ENCODE measurements at regions not wholly inside any gene's neighbourhood (a gene's known extent, or its start where the extent isn't known, plus 50 kb on each side); places are given as distances from the start of the nearest gene placed in this dataset.

DNA sequence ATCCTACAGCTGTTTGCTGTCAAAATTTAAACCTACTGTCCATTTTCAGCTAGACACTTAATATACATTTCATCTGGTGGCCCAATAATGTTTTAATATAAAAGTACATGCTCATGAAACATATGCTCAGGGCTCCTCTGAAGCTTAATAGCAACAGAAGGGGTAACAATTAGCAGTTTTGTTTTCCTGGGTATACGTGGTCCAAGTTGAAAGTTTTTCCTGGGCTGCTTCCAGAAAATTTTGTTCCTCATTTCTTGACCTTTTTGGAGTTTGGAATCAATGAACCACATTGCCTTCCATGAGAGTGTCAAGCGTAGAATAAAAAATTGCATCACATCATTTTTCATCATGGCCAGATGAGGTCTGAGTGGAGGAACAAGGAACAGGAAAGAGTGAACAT lies 537.3 kb upstream of the MGMT start:
- Histone ChIP-seq H3K4me1 (ENCODE audit: control insufficient read depth, insufficient read depth, low read length) (peaks cover 7% of the 10 kb centered on the region), H3K27ac (ENCODE audit: low read length) (no peak overlapping the region), H3K4me3 (ENCODE audit: low read length in 2 of 2) (no peak overlapping the region), H3K9ac (ENCODE audit: low read length in 2 of 2) (no peak overlapping the region), H3K9me3 (ENCODE audit: control insufficient read depth in 2 of 2, low read length in 2 of 2) (no peaks in the 10 kb centered on the region), H3K27me3 (ENCODE audit: control insufficient read depth in 1 of 2, insufficient read depth in 2 of 2, low read length in 2 of 2) (peaks cover 2% of the 10 kb centered on the region in 2 donors), H3K36me3 (ENCODE audit: control insufficient read depth in 2 of 2, insufficient read depth in 2 of 2, low read length in 2 of 2) (no peaks in the 10 kb centered on the region)

DNA sequence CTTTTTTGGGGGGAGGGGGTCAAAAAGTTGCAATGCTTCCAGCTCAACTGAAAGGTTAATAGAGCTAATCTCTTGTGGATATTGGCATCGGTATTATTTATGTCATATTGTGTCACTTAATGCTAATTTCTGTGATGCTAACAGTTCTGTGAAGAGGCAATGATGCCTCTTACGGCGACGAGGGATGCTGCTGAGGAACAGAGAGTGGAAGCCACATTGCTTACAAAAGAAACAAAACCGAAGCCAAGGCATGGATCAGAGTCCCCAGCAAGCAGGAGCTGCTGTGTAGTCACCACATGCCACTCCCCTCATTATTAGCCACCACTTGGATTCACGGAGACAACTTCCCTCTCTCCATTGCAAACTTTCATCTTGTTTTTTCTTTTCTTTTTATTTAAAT lies 536.5 kb upstream of the MGMT start:
- peaks cover 7% of the 10 kb centered on the region for H3K4me1 ChIP-seq (ENCODE audit: control insufficient read depth, insufficient read depth, low read length)
- H3K27ac ChIP-seq (ENCODE audit: low read length): no peak overlapping the region

DNA sequence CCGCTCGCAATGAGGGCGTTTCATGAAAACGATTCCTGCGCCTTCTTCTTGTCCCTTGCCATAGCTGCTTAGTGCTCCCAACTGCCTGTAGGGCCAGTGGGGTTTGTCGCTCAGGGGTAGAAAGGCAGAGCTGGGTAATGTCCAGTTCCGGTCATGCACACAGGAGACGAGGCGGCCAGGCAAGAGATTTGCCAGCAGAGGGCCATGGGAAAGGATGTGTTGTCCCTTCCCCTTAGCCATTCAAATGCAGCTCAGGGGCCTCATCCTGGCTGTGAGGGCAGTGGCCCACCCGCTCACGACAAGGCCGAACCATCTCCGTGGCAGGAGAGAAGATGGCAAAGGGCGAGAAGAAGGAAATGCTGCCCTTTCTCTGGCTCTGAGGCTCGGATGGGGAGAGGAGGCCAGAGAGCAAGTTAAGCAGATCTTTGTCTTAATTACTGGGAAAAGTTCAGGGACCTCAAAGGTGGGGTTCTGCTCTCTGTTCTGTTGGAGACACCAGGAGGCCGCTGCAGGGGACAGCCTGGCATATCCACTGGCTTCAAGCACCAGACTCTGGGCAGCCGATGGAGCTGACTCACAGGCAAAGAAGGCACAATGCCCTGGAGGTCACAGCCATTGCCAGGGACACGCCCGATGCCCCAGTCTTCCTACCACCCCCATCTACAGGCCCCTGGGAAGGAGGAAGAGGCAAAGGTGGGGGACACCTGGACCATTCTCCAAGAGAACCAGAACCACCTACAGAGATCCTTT lies 534.8 kb upstream of the MGMT start:
- Histone ChIP-seq H3K4me3 (ENCODE audit: low read length in 2 of 2) (no peak overlapping the region), H3K9ac (ENCODE audit: low read length in 2 of 2) (no peak overlapping the region), H3K4me1 (ENCODE audit: control insufficient read depth, insufficient read depth, low read length) (peaks cover 7% of the 10 kb centered on the region), H3K9me3 (ENCODE audit: control insufficient read depth in 2 of 2, low read length in 2 of 2) (no peaks in the 10 kb centered on the region), H3K27ac (ENCODE audit: low read length) (no peak overlapping the region), H3K27me3 (ENCODE audit: control insufficient read depth in 1 of 2, insufficient read depth in 2 of 2, low read length in 2 of 2) (peaks cover 2% of the 10 kb centered on the region in 2 donors), H3K36me3 (ENCODE audit: control insufficient read depth in 2 of 2, insufficient read depth in 2 of 2, low read length in 2 of 2) (no peaks in the 10 kb centered on the region)

More for the DNA sequence above, 536.5 kb upstream of the MGMT start:
- Histone ChIP-seq H3K9ac (ENCODE audit: low read length in 2 of 2) (no peak overlapping the region), H3K27me3 (ENCODE audit: control insufficient read depth in 1 of 2, insufficient read depth in 2 of 2, low read length in 2 of 2) (peaks cover 2% of the 10 kb centered on the region in 2 donors), H3K9me3 (ENCODE audit: control insufficient read depth in 2 of 2, low read length in 2 of 2) (no peaks in the 10 kb centered on the region), H3K4me3 (ENCODE audit: low read length in 2 of 2) (no peak overlapping the region), H3K36me3 (ENCODE audit: control insufficient read depth in 2 of 2, insufficient read depth in 2 of 2, low read length in 2 of 2) (no peaks in the 10 kb centered on the region)

DNA sequence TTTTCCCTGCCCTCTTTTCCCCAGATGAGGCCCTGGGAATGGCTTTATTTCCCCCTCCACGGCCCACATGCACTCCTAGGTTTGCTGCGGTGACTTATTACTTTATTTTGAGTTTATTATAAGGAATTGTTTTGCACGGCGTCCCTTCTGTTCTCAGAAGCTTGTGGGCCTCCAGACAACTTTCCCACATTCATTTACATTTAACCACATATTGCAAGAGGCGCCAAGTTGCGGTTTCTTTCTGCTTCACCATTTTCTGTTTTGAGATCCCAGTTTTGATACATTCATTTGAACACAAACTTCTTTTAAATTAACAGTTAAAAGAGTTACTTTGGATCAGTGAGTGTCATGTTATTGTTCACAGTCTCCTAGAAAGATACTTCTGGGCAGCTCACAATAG lies 532.5 kb upstream of the MGMT start:
- Histone ChIP-seq H3K9ac (ENCODE audit: low read length in 2 of 2) (no peak overlapping the region), H3K4me1 (ENCODE audit: control insufficient read depth, insufficient read depth, low read length) (peaks cover 2% of the 10 kb centered on the region), H3K36me3 (ENCODE audit: control insufficient read depth in 2 of 2, insufficient read depth in 2 of 2, low read length in 2 of 2) (no peaks in the 10 kb centered on the region), H3K9me3 (ENCODE audit: control insufficient read depth in 2 of 2, low read length in 2 of 2) (no peaks in the 10 kb centered on the region), H3K4me3 (ENCODE audit: low read length in 2 of 2) (no peak overlapping the region), H3K27ac (ENCODE audit: low read length) (no peak overlapping the region), H3K27me3 (ENCODE audit: control insufficient read depth in 1 of 2, insufficient read depth in 2 of 2, low read length in 2 of 2) (peaks cover 0 to 2% of the 10 kb centered on the region in 2 donors)

DNA sequence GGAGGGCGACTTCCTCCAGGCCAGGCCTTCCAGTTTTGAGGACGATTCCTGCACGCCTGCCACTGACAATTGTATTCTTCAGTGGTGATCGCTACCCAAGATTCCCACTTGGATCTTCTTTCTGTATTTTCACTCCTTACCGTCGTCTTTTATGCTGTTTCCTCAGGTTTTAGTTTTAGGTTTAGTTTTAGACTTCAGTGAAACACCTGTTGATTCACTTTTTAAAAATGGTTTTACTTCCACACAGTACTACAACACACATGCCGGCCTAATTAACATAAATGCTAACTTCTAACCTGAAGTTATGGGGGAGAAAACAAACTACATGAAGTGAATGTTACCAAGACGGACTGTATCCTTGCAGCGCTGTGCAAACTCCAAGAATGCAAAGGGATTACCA lies 530.6 kb upstream of the MGMT start:
- Histone ChIP-seq H3K4me3 (ENCODE audit: low read length in 2 of 2) (no peak overlapping the region), H3K27ac (ENCODE audit: low read length) (no peak overlapping the region), H3K9me3 (ENCODE audit: control insufficient read depth in 2 of 2, low read length in 2 of 2) (no peaks in the 10 kb centered on the region), H3K4me1 (ENCODE audit: control insufficient read depth, insufficient read depth, low read length) (peaks cover 2% of the 10 kb centered on the region), H3K9ac (ENCODE audit: low read length in 2 of 2) (no peak overlapping the region), H3K27me3 (ENCODE audit: control insufficient read depth in 1 of 2, insufficient read depth in 2 of 2, low read length in 2 of 2) (peaks cover 0 to 2% of the 10 kb centered on the region in 2 donors), H3K36me3 (ENCODE audit: control insufficient read depth in 2 of 2, insufficient read depth in 2 of 2, low read length in 2 of 2) (no peaks in the 10 kb centered on the region)

DNA sequence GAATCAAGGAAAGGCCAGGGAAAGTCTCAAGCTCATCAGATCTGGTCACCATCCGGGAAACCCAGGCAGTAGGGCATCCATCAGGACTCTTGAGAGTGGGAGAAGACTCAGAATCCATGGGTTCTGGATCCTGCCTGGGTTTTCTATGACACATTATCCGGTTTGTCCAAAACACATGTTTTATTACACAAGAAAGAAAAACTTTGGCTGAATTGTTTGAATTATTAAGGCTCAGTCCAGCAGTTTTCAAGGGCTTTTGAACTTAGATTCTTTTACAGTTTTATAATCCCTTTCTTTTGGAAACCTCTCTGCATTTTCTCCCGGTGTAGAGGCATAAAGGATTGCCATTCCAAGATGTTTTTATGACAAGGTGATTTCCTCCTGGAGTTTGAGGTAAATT lies 528.5 kb upstream of the MGMT start:
- no peaks in the 10 kb centered on the region for H3K36me3 ChIP-seq (ENCODE audit: control insufficient read depth in 2 of 2, insufficient read depth in 2 of 2, low read length in 2 of 2)
- no peak overlapping the region for H3K27ac ChIP-seq (ENCODE audit: low read length)
- H3K4me1 ChIP-seq (ENCODE audit: control insufficient read depth, insufficient read depth, low read length): peaks cover 2% of the 10 kb centered on the region
- peaks cover 0 to 2% of the 10 kb centered on the region in 2 donors for H3K27me3 ChIP-seq (ENCODE audit: control insufficient read depth in 1 of 2, insufficient read depth in 2 of 2, low read length in 2 of 2)
- H3K4me3 ChIP-seq (ENCODE audit: low read length in 2 of 2): no peak overlapping the region
- no peaks in the 10 kb centered on the region for H3K9me3 ChIP-seq (ENCODE audit: control insufficient read depth in 2 of 2, low read length in 2 of 2)
- H3K9ac ChIP-seq (ENCODE audit: low read length in 2 of 2): no peak overlapping the region

DNA sequence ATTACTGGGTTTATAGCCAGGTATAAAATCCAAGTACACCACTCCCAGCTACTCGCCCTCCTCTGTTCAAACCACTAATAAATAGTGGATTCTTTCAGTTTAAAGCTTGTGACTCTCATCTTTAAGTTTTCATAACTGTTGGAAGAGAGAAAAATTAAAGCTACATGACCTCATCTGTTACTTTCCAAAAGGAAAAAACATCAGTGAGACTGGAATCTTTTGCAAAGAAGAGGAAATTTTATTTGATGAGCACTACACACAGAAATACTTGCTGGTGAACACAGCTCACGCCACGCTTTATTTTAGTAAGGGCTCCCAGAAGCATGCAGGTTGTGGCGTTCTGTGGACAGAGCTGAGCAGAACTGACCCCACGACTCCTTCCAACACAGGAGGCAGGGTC lies 527.0 kb upstream of the MGMT start:
- Histone ChIP-seq H3K9ac (ENCODE audit: low read length in 2 of 2) (no peak overlapping the region), H3K36me3 (ENCODE audit: control insufficient read depth in 2 of 2, insufficient read depth in 2 of 2, low read length in 2 of 2) (no peaks in the 10 kb centered on the region), H3K27me3 (ENCODE audit: control insufficient read depth in 1 of 2, insufficient read depth in 2 of 2, low read length in 2 of 2) (peaks cover 0 to 2% of the 10 kb centered on the region in 2 donors), H3K27ac (ENCODE audit: low read length) (no peak overlapping the region), H3K4me1 (ENCODE audit: control insufficient read depth, insufficient read depth, low read length) (peaks cover 2% of the 10 kb centered on the region), H3K9me3 (ENCODE audit: control insufficient read depth in 2 of 2, low read length in 2 of 2) (peaks cover 0 to 6% of the 10 kb centered on the region in 2 donors), H3K4me3 (ENCODE audit: low read length in 2 of 2) (no peak overlapping the region)

DNA sequence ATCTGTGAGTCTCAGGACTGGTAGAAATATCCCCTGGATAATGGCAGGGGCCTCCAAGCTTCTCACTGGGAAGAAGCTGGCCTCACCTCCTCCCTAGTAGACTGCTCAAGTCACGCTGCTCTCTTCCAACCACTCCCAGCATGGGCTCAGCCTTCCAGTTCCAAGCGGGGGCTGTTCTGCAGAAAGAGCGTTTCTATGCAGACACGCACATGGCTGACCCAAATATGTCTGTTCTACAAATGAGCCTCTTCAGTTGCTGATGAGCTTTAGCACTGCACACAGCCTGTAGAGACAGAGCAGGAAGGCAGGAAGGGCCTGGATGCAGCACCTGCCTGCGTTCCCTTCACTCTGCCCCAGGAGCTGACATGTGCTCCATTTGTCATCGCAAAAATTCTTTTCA lies 523.9 kb upstream of the MGMT start:
- Histone ChIP-seq H3K9ac (ENCODE audit: low read length in 2 of 2) (no peak overlapping the region), H3K27me3 (ENCODE audit: control insufficient read depth in 1 of 2, insufficient read depth in 2 of 2, low read length in 2 of 2) (peaks cover 0 to 2% of the 10 kb centered on the region in 2 donors), H3K36me3 (ENCODE audit: control insufficient read depth in 2 of 2, insufficient read depth in 2 of 2, low read length in 2 of 2) (no peaks in the 10 kb centered on the region), H3K9me3 (ENCODE audit: control insufficient read depth in 2 of 2, low read length in 2 of 2) (peaks cover 6 to 7% of the 10 kb centered on the region in 2 donors), H3K27ac (ENCODE audit: low read length) (no peak overlapping the region), H3K4me3 (ENCODE audit: low read length in 2 of 2) (no peak overlapping the region), H3K4me1 (ENCODE audit: control insufficient read depth, insufficient read depth, low read length) (peaks cover 2% of the 10 kb centered on the region)

DNA sequence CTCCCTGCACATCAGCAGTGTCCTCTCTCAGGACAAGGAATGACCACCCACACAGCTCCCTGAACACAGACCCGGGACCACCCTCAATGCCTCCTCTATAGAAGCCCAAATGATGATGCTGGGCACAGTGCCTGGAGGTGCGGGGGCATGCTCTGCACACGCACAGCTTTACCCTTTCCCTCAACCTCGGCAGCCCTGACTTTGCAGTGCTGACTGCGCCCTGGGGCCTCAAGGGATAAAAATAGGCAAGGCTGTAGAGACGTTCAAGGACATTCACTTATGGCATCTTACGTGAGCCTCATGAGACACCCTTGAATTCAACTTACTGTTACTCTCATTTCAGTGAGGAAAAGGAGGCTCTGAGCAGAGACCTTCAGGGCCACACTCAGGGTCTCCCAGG lies 521.6 kb upstream of the MGMT start:
- H3K27ac ChIP-seq (ENCODE audit: low read length): no peak overlapping the region
- no peaks in the 10 kb centered on the region for H3K4me1 ChIP-seq (ENCODE audit: control insufficient read depth, insufficient read depth, low read length)
- H3K9ac ChIP-seq (ENCODE audit: low read length in 2 of 2): no peak overlapping the region
- H3K27me3 ChIP-seq (ENCODE audit: control insufficient read depth in 1 of 2, insufficient read depth in 2 of 2, low read length in 2 of 2): peaks cover 0 to 2% of the 10 kb centered on the region in 2 donors
- H3K4me3 ChIP-seq (ENCODE audit: low read length in 2 of 2): no peak overlapping the region
- peaks cover 6 to 7% of the 10 kb centered on the region in 2 donors for H3K9me3 ChIP-seq (ENCODE audit: control insufficient read depth in 2 of 2, low read length in 2 of 2)
- no peaks in the 10 kb centered on the region for H3K36me3 ChIP-seq (ENCODE audit: control insufficient read depth in 2 of 2, insufficient read depth in 2 of 2, low read length in 2 of 2)

DNA sequence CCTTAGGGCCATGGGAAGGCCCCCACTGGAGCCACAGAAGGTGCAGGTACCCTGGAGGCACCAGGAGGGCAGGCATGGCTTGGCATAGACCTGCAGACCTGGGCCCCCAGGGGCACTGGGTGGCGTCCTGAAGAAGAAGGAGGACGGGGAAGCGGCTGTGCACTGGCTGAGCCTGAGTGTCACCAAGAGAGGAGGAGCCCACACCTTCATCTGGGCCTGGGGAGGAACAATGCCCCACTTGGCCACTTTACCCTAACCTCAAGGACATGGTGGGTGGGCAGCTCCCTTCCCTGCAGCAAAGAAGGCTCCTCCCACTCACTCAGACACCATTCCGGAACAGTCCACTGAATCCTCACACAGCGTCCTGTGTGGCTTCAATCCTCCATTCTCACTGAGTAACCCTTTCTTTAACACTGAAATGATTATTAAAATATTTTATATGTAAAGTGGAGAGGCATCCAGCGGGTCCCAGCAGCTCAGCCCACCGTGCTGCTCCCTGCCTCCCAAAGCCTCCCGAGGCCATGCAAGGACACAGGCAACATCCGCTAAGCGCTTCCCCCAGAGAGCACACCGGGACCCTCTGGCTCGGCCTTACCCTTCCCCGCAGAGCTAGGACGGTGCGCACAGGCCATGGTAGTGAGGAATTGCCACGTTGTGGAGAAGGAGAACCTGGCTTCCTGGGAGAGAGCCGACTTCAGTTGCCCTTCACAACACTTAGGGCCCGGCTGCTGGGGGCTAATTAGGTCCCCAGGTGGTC lies 516.7 kb upstream of the MGMT start:
- H3K9me3 ChIP-seq (ENCODE audit: control insufficient read depth in 2 of 2, low read length in 2 of 2): peaks cover 0 to 7% of the 10 kb centered on the region in 2 donors
- H3K4me1 ChIP-seq (ENCODE audit: control insufficient read depth, insufficient read depth, low read length): no peaks in the 10 kb centered on the region
- H3K9ac ChIP-seq (ENCODE audit: low read length in 2 of 2): no peak overlapping the region
- no peak overlapping the region for H3K4me3 ChIP-seq (ENCODE audit: low read length in 2 of 2)
- H3K27me3 ChIP-seq (ENCODE audit: control insufficient read depth in 1 of 2, insufficient read depth in 2 of 2, low read length in 2 of 2): no peaks in the 10 kb centered on the region
- H3K27ac ChIP-seq (ENCODE audit: low read length): no peak overlapping the region
- H3K36me3 ChIP-seq (ENCODE audit: control insufficient read depth in 2 of 2, insufficient read depth in 2 of 2, low read length in 2 of 2): no peaks in the 10 kb centered on the region

DNA sequence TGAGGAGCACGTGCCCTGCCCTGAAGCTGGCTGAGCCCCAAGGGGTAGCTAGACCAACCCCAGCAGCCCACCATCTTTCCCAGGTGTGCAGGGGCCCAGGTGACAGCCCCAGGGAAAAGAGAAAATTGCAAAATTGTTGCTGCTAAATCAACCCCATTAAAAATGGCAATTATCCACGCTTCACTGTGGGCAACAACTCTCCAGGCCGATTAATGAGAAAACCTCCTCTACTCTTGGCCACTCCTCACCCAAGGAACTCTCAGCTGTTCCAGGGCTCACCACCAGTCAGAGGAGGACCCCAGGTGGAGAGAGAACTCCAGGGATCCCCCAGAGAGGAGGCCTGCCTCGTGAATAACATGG lies 516.1 kb upstream of the MGMT start:
- no peak overlapping the region for H3K27ac ChIP-seq (ENCODE audit: low read length)
- no peak overlapping the region for H3K4me3 ChIP-seq (ENCODE audit: low read length in 2 of 2)
- H3K4me1 ChIP-seq (ENCODE audit: control insufficient read depth, insufficient read depth, low read length): no peaks in the 10 kb centered on the region
- H3K36me3 ChIP-seq (ENCODE audit: control insufficient read depth in 2 of 2, insufficient read depth in 2 of 2, low read length in 2 of 2): no peaks in the 10 kb centered on the region
- no peak overlapping the region for H3K9ac ChIP-seq (ENCODE audit: low read length in 2 of 2)
- no peaks in the 10 kb centered on the region for H3K27me3 ChIP-seq (ENCODE audit: control insufficient read depth in 1 of 2, insufficient read depth in 2 of 2, low read length in 2 of 2)
- peaks cover 0 to 7% of the 10 kb centered on the region in 2 donors for H3K9me3 ChIP-seq (ENCODE audit: control insufficient read depth in 2 of 2, low read length in 2 of 2)
